Spinal cord (tissue), 9 donors: ENCODE measurements at regions not wholly inside any gene's neighbourhood (a gene's known extent, or its start where the extent isn't known, plus 50 kb on each side); places are given as distances from the start of the nearest gene placed in this dataset.
A peak's percentile ranks its signal among the peaks of the same experiment; 100 is the strongest.

ENCODE experiments used
- DNase-seq, 6 donors: peaks; one replicate each; pipeline versions ENCODE4 v3.0.0 to v3.0.0-alpha.2; 2013 to 2015; ENCODE audit warnings: low spot score in 6 of 6, low read depth in 4 of 6
- H3K27ac ChIP-seq: one replicate; pipeline ENCODE4 v1.5.1; 2013; ENCODE audit warnings: low read depth, low read length, control low read depth
- H3K27me3 ChIP-seq: one replicate; pipeline ENCODE4 v1.6.1; 2013; ENCODE audit warnings: low read length; ENCODE audit not compliant: control insufficient read depth, insufficient read depth
- H3K36me3 ChIP-seq: one replicate; pipeline ENCODE4 v1.6.1; 2013; ENCODE audit warnings: low read length; ENCODE audit not compliant: control insufficient read depth, insufficient read depth
- H3K4me1 ChIP-seq: one replicate; pipeline ENCODE4 v1.6.1; 2013; ENCODE audit warnings: low read length; ENCODE audit not compliant: control insufficient read depth, insufficient read depth
- H3K4me3 ChIP-seq: one replicate; pipeline ENCODE4 v1.5.1; 2013; ENCODE audit warnings: low read depth, low read length, control low read depth
- H3K9me3 ChIP-seq: one replicate; pipeline ENCODE4 v1.6.1; 2013; ENCODE audit warnings: low read length; ENCODE audit not compliant: control insufficient read depth, insufficient read depth
- WGBS: methylation state at CpG from one replicate; pipeline ENCODE4 v1.1.5; 2013; ENCODE audit warnings: missing lambda C conversion rate; ENCODE audit not compliant: insufficient coverage; 5-methylcytosine and 5-hydroxymethylcytosine counted together
- donor health status: healthy.

DNA sequence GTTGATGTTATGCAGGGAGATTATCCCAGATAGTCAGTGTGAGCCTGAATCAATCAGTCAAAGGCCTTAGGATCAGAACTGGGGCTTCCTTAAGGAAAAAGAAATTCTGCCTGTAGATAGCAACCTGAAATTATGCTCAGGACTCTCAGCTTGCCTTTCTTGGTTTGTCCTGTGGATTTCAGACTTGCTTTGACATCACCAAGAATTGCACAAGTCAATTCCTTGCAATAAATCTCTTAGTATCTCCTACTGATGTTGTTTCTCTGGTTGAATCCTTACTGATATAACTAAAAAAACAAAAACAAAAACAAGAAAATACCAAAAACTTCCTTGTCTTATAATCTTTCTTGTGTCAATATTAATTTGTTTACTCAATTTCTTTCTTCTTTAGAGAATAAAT is 258.9 kb upstream of the TCF21 start:
- no peaks in the 10 kb centered on the region for H3K9me3 ChIP-seq
- no peak for DNase-seq
- H3K36me3 ChIP-seq, result no peaks in the 10 kb centered on the region
- H3K4me1 ChIP-seq, result no peaks in the 10 kb centered on the region
- no peak overlapping the region for H3K27ac ChIP-seq
- H3K4me3 ChIP-seq, result no peak overlapping the region
- H3K27me3 ChIP-seq, result no peaks in the 10 kb centered on the region

GRCh38 chr6:133630651-133631050 is 258.3 kb upstream of the TCF21 start:
- no peaks in the 10 kb centered on the region for H3K27me3 ChIP-seq
- DNase-seq, result peak in 1 of 6 donors; percentile 30
- WGBS, result 33% methylated on average over 1 of the region's 2 CpGs
- no peaks in the 10 kb centered on the region for H3K36me3 ChIP-seq
- no peak overlapping the region for H3K4me3 ChIP-seq
- H3K9me3 ChIP-seq, result no peaks in the 10 kb centered on the region
- H3K27ac ChIP-seq, result no peak overlapping the region
- no peaks in the 10 kb centered on the region for H3K4me1 ChIP-seq

DNA sequence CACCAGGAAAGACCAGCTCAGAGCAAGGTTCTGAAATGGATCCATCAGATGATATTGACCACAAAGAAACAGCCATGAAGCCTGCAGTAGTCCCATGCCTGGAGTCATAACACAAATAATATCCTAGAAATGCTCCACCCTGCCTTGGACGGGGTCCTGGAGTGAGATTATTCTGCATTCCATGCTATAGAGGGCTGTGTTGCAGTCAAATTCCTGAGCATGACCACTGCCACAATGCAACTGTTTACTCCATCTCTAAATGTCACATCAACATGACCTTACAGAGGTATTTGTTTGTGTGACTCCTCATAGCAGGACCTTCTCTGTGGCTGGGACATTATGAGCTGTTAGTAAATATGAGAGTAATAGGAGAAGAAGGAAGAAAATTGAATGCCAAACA is 257.5 kb upstream of the TCF21 start:
- no peak for DNase-seq
- WGBS, result no CpG with 5 or more reads among the region's 1 CpG

DNA sequence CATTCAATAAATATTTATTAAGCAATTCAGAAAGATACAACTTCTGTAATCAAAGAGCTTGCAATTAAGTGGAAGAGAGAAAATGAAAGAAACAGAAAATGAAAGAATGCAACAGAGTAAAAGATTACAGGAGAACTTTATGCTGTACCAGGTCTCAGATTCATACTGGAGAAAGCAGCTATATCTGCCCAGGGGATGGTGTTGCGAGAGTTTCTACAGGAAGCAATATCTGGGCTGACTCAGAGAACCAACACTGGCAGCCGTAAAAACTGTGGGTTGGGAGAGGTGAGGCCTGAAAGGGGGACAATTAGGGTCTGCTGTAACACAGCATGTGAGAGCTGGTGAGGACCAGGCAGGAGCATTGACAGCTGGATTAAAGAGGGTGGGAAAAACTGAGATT is 256.7 kb upstream of the TCF21 start:
- H3K4me1 ChIP-seq, result no peaks in the 10 kb centered on the region
- H3K27ac ChIP-seq, result no peak overlapping the region
- DNase-seq, result no peak
- no peak overlapping the region for H3K4me3 ChIP-seq
- H3K27me3 ChIP-seq, result no peaks in the 10 kb centered on the region
- WGBS, result 80% methylated on average over 2 of the region's 2 CpGs
- H3K36me3 ChIP-seq, result no peaks in the 10 kb centered on the region
- no peaks in the 10 kb centered on the region for H3K9me3 ChIP-seq

More for the DNA sequence above, 257.5 kb upstream of the TCF21 start:
- Histone ChIP-seq H3K9me3 (no peaks in the 10 kb centered on the region), H3K27ac (no peak overlapping the region), H3K36me3 (no peaks in the 10 kb centered on the region), H3K4me3 (no peak overlapping the region), H3K4me1 (no peaks in the 10 kb centered on the region), H3K27me3 (no peaks in the 10 kb centered on the region)

- no peak overlapping the region for H3K4me3 ChIP-seq
- no peaks in the 10 kb centered on the region for H3K36me3 ChIP-seq
- H3K4me1 ChIP-seq, result no peaks in the 10 kb centered on the region
- DNase-seq, result no peak
- no peak overlapping the region for H3K27ac ChIP-seq
- no CpG with 5 or more reads among the region's 2 CpGs for WGBS
- H3K27me3 ChIP-seq, result no peaks in the 10 kb centered on the region
- H3K9me3 ChIP-seq, result no peaks in the 10 kb centered on the region
Measured at GRCh38 chr6:133632906-133633305, 256.0 kb upstream of the TCF21 start.

- DNase-seq, result no peak
- 94% methylated on average over 3 of the region's 3 CpGs for WGBS
- Histone ChIP-seq H3K36me3 (no peaks in the 10 kb centered on the region), H3K9me3 (no peaks in the 10 kb centered on the region), H3K27ac (no peak overlapping the region), H3K4me3 (no peak overlapping the region), H3K4me1 (no peaks in the 10 kb centered on the region), H3K27me3 (no peaks in the 10 kb centered on the region)
Measured at GRCh38 chr6:133634474-133634873, 254.4 kb upstream of the TCF21 start.

DNA sequence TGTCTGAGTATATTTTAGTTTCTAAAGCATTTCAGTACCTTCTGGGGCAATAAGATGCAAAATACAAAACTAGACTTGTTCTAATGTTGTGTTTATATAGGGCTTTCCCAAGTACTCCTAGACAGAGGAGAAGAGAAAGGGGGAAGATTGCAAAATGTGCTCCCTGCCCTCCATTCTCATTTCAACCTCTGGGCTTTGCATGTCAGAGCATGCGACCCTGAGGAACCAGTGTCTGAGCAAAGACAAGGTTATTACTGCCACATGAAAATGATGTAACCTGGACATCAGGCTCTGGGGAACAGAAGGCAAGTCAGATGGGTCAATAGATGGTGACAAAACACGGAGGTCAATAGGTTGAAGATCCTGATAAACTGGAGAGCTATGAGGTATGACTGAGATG is 253.5 kb upstream of the TCF21 start:
- H3K36me3 ChIP-seq, result no peaks in the 10 kb centered on the region
- no peak overlapping the region for H3K4me3 ChIP-seq
- H3K27ac ChIP-seq, result no peak overlapping the region
- no peaks in the 10 kb centered on the region for H3K27me3 ChIP-seq
- no peaks in the 10 kb centered on the region for H3K9me3 ChIP-seq
- 84% methylated on average over 2 of the region's 2 CpGs for WGBS
- no peak for DNase-seq
- H3K4me1 ChIP-seq, result no peaks in the 10 kb centered on the region

- Histone ChIP-seq H3K27ac (no peak overlapping the region), H3K4me1 (no peaks in the 10 kb centered on the region), H3K4me3 (no peak overlapping the region), H3K36me3 (no peaks in the 10 kb centered on the region), H3K9me3 (no peaks in the 10 kb centered on the region), H3K27me3 (no peaks in the 10 kb centered on the region)
- WGBS, result no CpG with 5 or more reads among the region's 2 CpGs
- DNase-seq, result no peak
Measured at GRCh38 chr6:133637436-133637835, 251.5 kb upstream of the TCF21 start.

DNA sequence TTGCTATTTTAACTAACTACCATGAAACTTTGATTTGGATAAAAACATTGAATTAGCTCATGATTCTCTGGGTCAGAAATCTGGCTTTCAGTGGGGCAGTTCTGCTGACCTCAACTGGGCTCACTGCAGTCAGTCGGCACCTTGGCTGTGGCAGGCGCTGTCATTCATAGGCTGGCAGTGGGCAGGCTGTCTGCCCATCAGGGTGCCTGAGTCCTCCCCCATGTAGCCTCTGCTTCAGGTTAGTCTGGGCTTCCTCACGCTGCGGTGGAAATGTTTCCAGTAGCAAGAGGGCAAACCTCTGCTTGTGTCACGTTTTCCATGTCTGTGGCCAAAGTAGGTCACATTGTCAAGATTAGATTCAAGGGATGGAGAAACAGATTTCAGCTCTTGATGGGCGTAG is 251.0 kb upstream of the TCF21 start:
- Histone ChIP-seq H3K4me3 (no peak overlapping the region), H3K27ac (no peak overlapping the region), H3K27me3 (no peaks in the 10 kb centered on the region), H3K9me3 (no peaks in the 10 kb centered on the region), H3K4me1 (no peaks in the 10 kb centered on the region), H3K36me3 (no peaks in the 10 kb centered on the region)
- DNase-seq, result no peak
- WGBS, result 89% methylated on average over 5 of the region's 6 CpGs

DNA sequence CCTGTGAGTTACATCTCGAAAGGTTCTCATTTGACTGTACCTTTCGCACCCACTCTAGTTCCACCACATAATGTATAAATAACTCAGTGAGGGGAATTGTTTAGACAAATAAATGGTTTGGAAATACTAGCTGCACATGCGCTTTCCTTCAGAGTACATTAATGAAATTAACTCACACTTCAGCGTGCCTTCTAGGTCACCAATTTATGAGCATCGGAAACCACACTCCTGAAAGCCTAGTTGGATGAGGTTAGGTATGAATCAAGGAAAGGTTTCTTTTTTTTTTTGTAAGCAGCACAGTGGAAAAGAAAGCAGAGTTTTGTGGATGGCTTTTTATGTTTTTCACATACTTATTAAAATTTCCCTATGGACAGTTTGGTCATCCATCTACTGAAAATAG is 247.8 kb upstream of the TCF21 start:
- no peaks in the 10 kb centered on the region for H3K9me3 ChIP-seq
- no peak overlapping the region for H3K27ac ChIP-seq
- no peaks in the 10 kb centered on the region for H3K4me1 ChIP-seq
- H3K4me3 ChIP-seq, result no peak overlapping the region
- DNase-seq, result no peak
- H3K36me3 ChIP-seq, result no peaks in the 10 kb centered on the region
- no peaks in the 10 kb centered on the region for H3K27me3 ChIP-seq
- WGBS, result no CpG with 5 or more reads among the region's 5 CpGs

DNA sequence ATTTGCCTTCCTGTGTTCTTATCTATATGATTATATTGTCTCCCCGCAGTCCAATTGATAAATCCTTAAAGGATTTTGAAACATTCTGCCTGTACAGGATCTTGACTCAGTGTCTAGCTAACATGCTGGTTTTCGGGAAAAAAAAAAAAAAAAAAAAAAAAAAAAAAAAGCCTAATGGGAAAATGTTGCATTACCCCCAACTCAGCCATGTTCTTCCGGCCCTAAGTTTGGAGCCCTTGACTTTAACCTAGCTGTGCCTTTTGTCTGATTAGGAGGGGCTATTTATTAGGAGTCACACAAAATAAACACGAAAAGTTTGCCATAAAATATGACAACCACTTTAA is 244.4 kb upstream of the TCF21 start:
- Histone ChIP-seq H3K27ac (no peak overlapping the region), H3K4me1 (no peaks in the 10 kb centered on the region), H3K27me3 (no peaks in the 10 kb centered on the region), H3K36me3 (no peaks in the 10 kb centered on the region), H3K9me3 (peaks cover 2% of the 10 kb centered on the region), H3K4me3 (no peak overlapping the region)
- no CpG with 5 or more reads among the region's 4 CpGs for WGBS
- DNase-seq, result no peak
